Keratinocyte (primary cell): ENCODE measurements at regions not wholly inside any gene's neighbourhood (a gene's known extent, or its start where the extent isn't known, plus 50 kb on each side); places are given as distances from the start of the nearest gene placed in this dataset.

ENCODE experiments used
- DNase-seq: peaks from one replicate; pipeline ENCODE4 v3.0.0-alpha.2; 2011; ENCODE audit warnings: low read depth, missing footprints, low spot score
- FAIRE-seq: peaks from 2 replicates; lab custom pipeline; 2011; peaks lifted over from hg19 to GRCh38; lab: Jason Lieb, UNC
- H2AFZ ChIP-seq: 2 replicates; pipeline ENCODE4 v1.6.0; 2012; ENCODE audit warnings: low read length, control low read depth, inconsistent platforms; ENCODE audit not compliant: control insufficient read depth
- H3K27ac ChIP-seq: 2 replicates; pipeline ENCODE4 v1.5.1; 2011; ENCODE audit warnings: low read length; ENCODE audit not compliant: control insufficient read depth, insufficient read depth
- H3K27me3 ChIP-seq: 3 replicates; pipeline ENCODE4 v1.6.0; 2011; ENCODE audit warnings: low read length; ENCODE audit not compliant: control insufficient read depth, insufficient read depth; ENCODE audit errors: extremely low read depth
- H3K36me3 ChIP-seq, 2 experiments: 2 replicates in 1 of 2; 3 replicates in 1 of 2; pipeline ENCODE4 v1.5.1; 2011; ENCODE audit warnings: low read length in 2 of 2, mild to moderate bottlenecking in 1 of 2; ENCODE audit not compliant: control insufficient read depth in 2 of 2, insufficient read depth in 2 of 2; ENCODE audit errors: extremely low read depth in 1 of 2
- H3K4me1 ChIP-seq: 3 replicates; pipeline ENCODE4 v1.5.1; 2011; ENCODE audit warnings: low read length; ENCODE audit not compliant: control insufficient read depth, insufficient read depth; ENCODE audit errors: extremely low read depth
- H3K4me2 ChIP-seq: 3 replicates; pipeline ENCODE4 v1.6.0; 2011; ENCODE audit warnings: low read depth, low read length; ENCODE audit not compliant: control insufficient read depth, insufficient read depth; ENCODE audit errors: extremely low read depth
- H3K4me3 ChIP-seq, 3 experiments: fragments of 200-600 bp in 1 of 3; sonication (generic) in 1 of 3; 2 replicates in 2 of 3; 3 replicates in 1 of 3; pipeline ENCODE4 v1.5.1; 2011 to 2016; ENCODE audit warnings: low read length in 3 of 3, mild to moderate bottlenecking in 3 of 3, control low read depth in 2 of 3, inconsistent platforms in 1 of 3, low read depth in 1 of 3, mixed read lengths in 1 of 3, mixed run types in 1 of 3, moderate library complexity in 1 of 3; ENCODE audit not compliant: control insufficient read depth in 2 of 3, insufficient read depth in 2 of 3; ENCODE audit errors: extremely low read depth in 1 of 3
- H3K79me2 ChIP-seq: 2 replicates; pipeline ENCODE4 v1.6.0; 2012; ENCODE audit warnings: low read length; ENCODE audit not compliant: control insufficient read depth, insufficient read depth
- H3K9ac ChIP-seq: 3 replicates; pipeline ENCODE4 v1.6.0; 2011; ENCODE audit warnings: low read length; ENCODE audit not compliant: control insufficient read depth, insufficient read depth; ENCODE audit errors: extremely low read depth
- H3K9me1 ChIP-seq: 3 replicates; pipeline ENCODE4 v1.6.0; 2011; ENCODE audit warnings: low read length; ENCODE audit not compliant: control insufficient read depth, insufficient read depth; ENCODE audit errors: extremely low read depth
- H3K9me3 ChIP-seq: 2 replicates; pipeline ENCODE4 v1.5.1; 2012; ENCODE audit warnings: low read depth, low read length; ENCODE audit not compliant: control insufficient read depth
- H4K20me1 ChIP-seq: 3 replicates; pipeline ENCODE4 v1.6.0; 2011; ENCODE audit warnings: low read length; ENCODE audit not compliant: control insufficient read depth, insufficient read depth; ENCODE audit errors: extremely low read depth
- EZH2 ChIP-seq: IDR thresholded peaks from one replicate; pipeline ENCODE4 v1.6.1; 2012; ENCODE audit warnings: inconsistent platforms, mild to moderate bottlenecking, low read length, moderate library complexity
- dilution Hi-C: fragments of 300-500 bp; cut with MboI; formaldehyde crosslinking; loops from one replicate; pipeline ENCODE4 v1.7.0; 2020; ENCODE audit warnings: low sequenced_read_pairs; ENCODE audit not compliant: extremely low pct_ligation_motif_present
- TF ChIP-seq, protein P1 (sequence below), 3 experiments: IDR thresholded peaks in 1 of 3; conservative IDR thresholded peaks in 1 of 3; optimal IDR thresholded peaks in 1 of 3; 2 replicates in 2 of 3; 3 replicates in 1 of 3; pipeline versions ENCODE3 to v1.5.1; 2011; ENCODE audit warnings: low read length in 3 of 3, mild to moderate bottlenecking in 3 of 3, moderate library complexity in 2 of 3, control low read depth in 1 of 3, inconsistent platforms in 1 of 3; ENCODE audit not compliant: insufficient read depth in 2 of 3; ENCODE audit errors: extremely low read depth in 1 of 3

DNA sequence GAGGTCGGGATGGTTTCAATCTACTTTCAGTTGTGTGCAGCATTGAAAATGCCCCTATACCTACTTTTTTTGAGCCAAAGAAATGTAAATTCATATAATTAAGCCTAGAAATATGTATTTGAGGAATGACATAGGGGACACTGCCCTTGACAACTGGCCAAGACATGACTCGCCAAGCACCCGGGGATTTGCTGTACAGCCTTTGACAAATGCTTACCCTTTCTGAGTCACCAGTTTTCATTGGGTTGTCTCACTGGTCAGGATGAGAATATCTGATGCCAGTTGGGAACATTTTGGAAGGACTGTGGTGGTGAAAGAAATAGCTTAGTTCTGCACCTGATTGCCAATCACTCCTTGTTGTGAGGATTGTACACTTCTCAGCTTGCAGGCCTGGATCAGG is 166.8 kb upstream of the HABP2 start:
- Histone ChIP-seq H3K4me1 (no peaks in the 10 kb centered on the region), H3K9me1 (no peaks in the 10 kb centered on the region), H3K36me3 (no peaks in the 10 kb centered on the region), H3K27me3 (no peaks in the 10 kb centered on the region), H2AFZ (no peak overlapping the region), H3K4me2 (no peak overlapping the region), H3K79me2 (no peaks in the 10 kb centered on the region), H3K9me3 (no peaks in the 10 kb centered on the region), H3K4me3 (no peak overlapping the region), H3K27ac (no peak overlapping the region), H3K9ac (no peak overlapping the region), H4K20me1 (no peaks in the 10 kb centered on the region)
- TF ChIP-seq, protein P1, sequence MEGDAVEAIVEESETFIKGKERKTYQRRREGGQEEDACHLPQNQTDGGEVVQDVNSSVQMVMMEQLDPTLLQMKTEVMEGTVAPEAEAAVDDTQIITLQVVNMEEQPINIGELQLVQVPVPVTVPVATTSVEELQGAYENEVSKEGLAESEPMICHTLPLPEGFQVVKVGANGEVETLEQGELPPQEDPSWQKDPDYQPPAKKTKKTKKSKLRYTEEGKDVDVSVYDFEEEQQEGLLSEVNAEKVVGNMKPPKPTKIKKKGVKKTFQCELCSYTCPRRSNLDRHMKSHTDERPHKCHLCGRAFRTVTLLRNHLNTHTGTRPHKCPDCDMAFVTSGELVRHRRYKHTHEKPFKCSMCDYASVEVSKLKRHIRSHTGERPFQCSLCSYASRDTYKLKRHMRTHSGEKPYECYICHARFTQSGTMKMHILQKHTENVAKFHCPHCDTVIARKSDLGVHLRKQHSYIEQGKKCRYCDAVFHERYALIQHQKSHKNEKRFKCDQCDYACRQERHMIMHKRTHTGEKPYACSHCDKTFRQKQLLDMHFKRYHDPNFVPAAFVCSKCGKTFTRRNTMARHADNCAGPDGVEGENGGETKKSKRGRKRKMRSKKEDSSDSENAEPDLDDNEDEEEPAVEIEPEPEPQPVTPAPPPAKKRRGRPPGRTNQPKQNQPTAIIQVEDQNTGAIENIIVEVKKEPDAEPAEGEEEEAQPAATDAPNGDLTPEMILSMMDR (optimal IDR thresholded peaks at IDR 0.05 in 1 of 3, IDR thresholded peaks at IDR 0.05 in 1 of 3, conservative IDR thresholded peaks at IDR 0.05 in 1 of 3; ENCODE audit: extremely low read depth in 1 of 3, insufficient read depth in 2 of 3, low read length in 3 of 3) = no peak
- no peak for TF ChIP-seq EZH2
- dilution Hi-C loops = no loop called here
- no peak for DNase-seq
- FAIRE-seq = no peak

DNA sequence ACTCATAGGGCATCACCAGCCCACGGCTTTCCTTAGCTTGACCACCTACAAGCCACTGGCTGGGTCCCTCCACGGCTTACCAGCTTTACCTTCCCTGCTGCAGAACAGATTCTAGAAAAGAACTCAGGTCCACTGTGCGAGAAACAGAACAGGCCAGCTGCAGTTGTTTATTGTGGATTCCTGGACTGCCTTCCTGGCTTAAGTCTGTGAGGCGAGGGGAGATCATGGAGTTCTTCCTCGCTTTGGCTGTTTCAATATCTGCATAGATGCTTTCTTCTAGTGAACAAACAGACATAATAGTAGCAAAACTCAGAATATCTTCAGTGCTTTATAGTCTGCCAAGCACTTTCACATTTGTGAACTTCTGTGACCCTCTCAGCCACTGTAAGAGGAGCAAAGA is 162.9 kb upstream of the HABP2 start:
- H3K9ac ChIP-seq = no peak overlapping the region
- H3K4me2 ChIP-seq = no peak overlapping the region
- no peak overlapping the region for H3K27ac ChIP-seq
- H3K36me3 ChIP-seq = no peaks in the 10 kb centered on the region
- dilution Hi-C loops = no loop called here
- H3K4me1 ChIP-seq = no peaks in the 10 kb centered on the region
- H4K20me1 ChIP-seq = no peaks in the 10 kb centered on the region
- H3K9me3 ChIP-seq = no peaks in the 10 kb centered on the region
- no peak overlapping the region for H3K4me3 ChIP-seq
- H3K27me3 ChIP-seq = no peaks in the 10 kb centered on the region
- H3K9me1 ChIP-seq = no peaks in the 10 kb centered on the region
- no peak for FAIRE-seq
- no peak for DNase-seq
- H3K79me2 ChIP-seq = no peaks in the 10 kb centered on the region
- no peak for TF ChIP-seq EZH2
- TF ChIP-seq, protein P1 (optimal IDR thresholded peaks at IDR 0.05 in 1 of 3, IDR thresholded peaks at IDR 0.05 in 1 of 3, conservative IDR thresholded peaks at IDR 0.05 in 1 of 3; ENCODE audit: extremely low read depth in 1 of 3, insufficient read depth in 2 of 3, low read length in 3 of 3) = no peak
- H2AFZ ChIP-seq = no peak overlapping the region
